GM19239 (cell line): ENCODE measurements at regions not wholly inside any gene's neighbourhood (a gene's known extent, or its start where the extent isn't known, plus 50 kb on each side); places are given as distances from the start of the nearest gene placed in this dataset.

Experiments
- DNase-seq: peaks from one replicate; pipeline ENCODE4 v3.0.0; 2011; ENCODE audit warnings: low spot score; ENCODE audit not compliant: insufficient read length
- FAIRE-seq: peaks from 2 replicates; lab custom pipeline; 2011; peaks lifted over from hg19 to GRCh38; lab: Jason Lieb, UNC

- no peak for FAIRE-seq
Measured at GRCh38 chr6:15044146-15044882, 201.6 kb upstream of the JARID2 start.

GRCh38 chr6:15044948-15045347 is 200.9 kb upstream of the JARID2 start:
- no peak for DNase-seq
- FAIRE-seq, result no peak

More at GRCh38 chr6:15044146-15044882, 201.6 kb upstream of the JARID2 start:
- DNase-seq, result no peak

GRCh38 chr6:15046751-15047150 is 199.1 kb upstream of the JARID2 start:
- DNase-seq (no peak), FAIRE-seq (no peak)

- DNase-seq (no peak), FAIRE-seq (peak; percentile 54)
Measured at GRCh38 chr6:15048367-15048766, 197.5 kb upstream of the JARID2 start.

GRCh38 chr6:15058200-15059061 is 187.4 kb upstream of the JARID2 start:
- no peak for DNase-seq
- no peak for FAIRE-seq

- no peak for DNase-seq
- FAIRE-seq, result no peak
Measured at GRCh38 chr6:15061180-15061641, 184.7 kb upstream of the JARID2 start.

GRCh38 chr6:15061908-15062515 is 183.9 kb upstream of the JARID2 start:
- FAIRE-seq (no peak), DNase-seq (no peak)

- DNase-seq (no peak), FAIRE-seq (no peak)
Measured at GRCh38 chr6:15062516-15063252, 183.2 kb upstream of the JARID2 start.

- FAIRE-seq (no peak), DNase-seq (no peak)
Measured at GRCh38 chr6:15063253-15063853, 182.5 kb upstream of the JARID2 start.

GRCh38 chr6:15065261-15065989 is 180.4 kb upstream of the JARID2 start:
- FAIRE-seq (no peak), DNase-seq (no peak)

- DNase-seq (no peak), FAIRE-seq (no peak)
Measured at GRCh38 chr6:15066089-15066758, 179.6 kb upstream of the JARID2 start.

GRCh38 chr6:15073344-15073789 is 172.5 kb upstream of the JARID2 start:
- FAIRE-seq (no peak), DNase-seq (no peak)

- DNase-seq (no peak), FAIRE-seq (no peak)
Measured at GRCh38 chr6:15073883-15074465, 171.9 kb upstream of the JARID2 start.

- DNase-seq (no peak), FAIRE-seq (no peak)
Measured at GRCh38 chr6:15074806-15075205, 171.1 kb upstream of the JARID2 start.

- DNase-seq, result no peak
- FAIRE-seq, result no peak
Measured at GRCh38 chr6:15076565-15076964, 169.3 kb upstream of the JARID2 start.

GRCh38 chr6:15077006-15077405 is 168.9 kb upstream of the JARID2 start:
- DNase-seq (no peak), FAIRE-seq (no peak)

GRCh38 chr6:15077961-15078360 is 167.9 kb upstream of the JARID2 start:
- DNase-seq (no peak), FAIRE-seq (no peak)

GRCh38 chr6:15079288-15079817 is 166.5 kb upstream of the JARID2 start:
- FAIRE-seq (no peak), DNase-seq (no peak)
